ENCODE measurements at regions not wholly inside any gene's neighbourhood (a gene's known extent, or its start where the extent isn't known, plus 50 kb on each side); places are given as distances from the start of the nearest gene placed in this dataset.

DNA sequence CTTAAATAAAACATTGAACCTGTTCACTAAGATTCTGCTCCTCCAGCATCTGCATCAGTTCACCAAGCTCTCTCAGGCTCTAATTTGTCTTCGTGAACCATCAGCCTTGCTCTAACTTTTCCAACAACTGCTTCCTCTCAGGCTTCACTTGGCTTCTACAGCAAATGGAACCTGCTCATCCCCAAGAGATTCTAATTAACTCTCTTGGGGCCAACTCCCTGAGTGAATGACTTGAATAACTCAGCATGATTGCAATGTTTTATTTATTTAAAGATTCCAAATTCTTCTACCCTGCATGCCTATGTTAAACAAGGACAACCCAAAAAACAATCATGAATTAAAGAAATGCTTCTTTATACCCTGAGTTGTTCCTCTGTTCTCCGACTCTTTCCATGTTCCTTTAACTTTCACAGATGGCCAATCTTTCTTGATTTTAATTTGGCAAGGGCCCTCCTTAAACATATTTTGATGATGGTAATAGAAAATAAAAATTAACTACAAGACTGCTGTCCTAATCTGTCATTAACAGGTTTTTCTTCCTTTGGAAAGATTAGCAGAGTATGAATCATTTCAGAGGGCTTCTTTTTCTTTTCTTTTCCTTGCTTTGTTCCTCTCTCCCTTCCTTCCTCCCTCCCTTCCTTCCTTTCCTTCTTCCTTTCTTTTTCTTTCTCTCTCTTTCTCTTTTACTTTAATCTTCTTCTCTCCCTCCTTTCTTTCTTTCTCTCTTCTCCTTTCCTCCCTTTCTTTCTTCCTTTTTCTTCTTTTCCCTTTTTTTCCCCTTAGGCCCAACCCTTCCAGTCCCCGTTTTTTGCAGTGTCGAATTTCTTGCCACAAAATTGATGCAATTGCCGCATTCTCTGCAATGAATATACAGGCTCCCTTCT lies 195.0 kb upstream of the RHOBTB1 start:
- ChIA-PET CTCF (interaction anchor here (0.6 kb wide), 1 partner anchor 611 kb away, joined by 3 read pairs; no protein-coding TSS in a partner anchor), POLR2A (no interaction called here)
- DNase-seq (ENCODE audit: extremely low spot score) = no peak
- TF ChIP-seq, protein P1, sequence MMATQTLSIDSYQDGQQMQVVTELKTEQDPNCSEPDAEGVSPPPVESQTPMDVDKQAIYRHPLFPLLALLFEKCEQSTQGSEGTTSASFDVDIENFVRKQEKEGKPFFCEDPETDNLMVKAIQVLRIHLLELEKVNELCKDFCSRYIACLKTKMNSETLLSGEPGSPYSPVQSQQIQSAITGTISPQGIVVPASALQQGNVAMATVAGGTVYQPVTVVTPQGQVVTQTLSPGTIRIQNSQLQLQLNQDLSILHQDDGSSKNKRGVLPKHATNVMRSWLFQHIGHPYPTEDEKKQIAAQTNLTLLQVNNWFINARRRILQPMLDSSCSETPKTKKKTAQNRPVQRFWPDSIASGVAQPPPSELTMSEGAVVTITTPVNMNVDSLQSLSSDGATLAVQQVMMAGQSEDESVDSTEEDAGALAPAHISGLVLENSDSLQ (IDR thresholded peaks at IDR 0.05) = no peak
- no peak for TF ChIP-seq FOXA1 (IDR thresholded peaks at IDR 0.05)
- TF ChIP-seq SP1 (IDR thresholded peaks at IDR 0.05) = no peak
- no peak for TF ChIP-seq BHLHE40 (IDR thresholded peaks at IDR 0.05; ENCODE audit: borderline replicate concordance)
- TF ChIP-seq FOXK2 (IDR thresholded peaks at IDR 0.05) = no peak
- TF ChIP-seq NFRKB (IDR thresholded peaks at IDR 0.05) = no peak
- no peak for TF ChIP-seq ELF4 (IDR thresholded peaks at IDR 0.05)
- no peak for TF ChIP-seq FOXM1 (IDR thresholded peaks at IDR 0.05; ENCODE audit: borderline replicate concordance)
- no peak for TF ChIP-seq ZNF384 (IDR thresholded peaks at IDR 0.05)
- TF ChIP-seq LEF1 (IDR thresholded peaks at IDR 0.05; ENCODE audit: borderline replicate concordance) = no peak
- no peak for TF ChIP-seq SUZ12 (IDR thresholded peaks at IDR 0.05)
- no peak for TF ChIP-seq ARNT (IDR thresholded peaks at IDR 0.05)
- TF ChIP-seq TARDBP (IDR thresholded peaks at IDR 0.05) = no peak
- TF ChIP-seq CTBP1 (IDR thresholded peaks at IDR 0.05; ENCODE audit: borderline replicate concordance) = no peak
- TF ChIP-seq HDGF (IDR thresholded peaks at IDR 0.05; ENCODE audit: borderline replicate concordance) = no peak
- no peak for TF ChIP-seq L3MBTL2 (conservative IDR thresholded peaks at IDR 0.05)

- TF ChIP-seq FOXK2 (IDR thresholded peaks at IDR 0.05) (no peak), L3MBTL2 (conservative IDR thresholded peaks at IDR 0.05) (no peak), ZNF384 (IDR thresholded peaks at IDR 0.05) (no peak), ARNT (IDR thresholded peaks at IDR 0.05) (no peak), LEF1 (IDR thresholded peaks at IDR 0.05; ENCODE audit: borderline replicate concordance) (no peak), SP1 (IDR thresholded peaks at IDR 0.05) (no peak), NFRKB (IDR thresholded peaks at IDR 0.05) (no peak), FOXA1 (IDR thresholded peaks at IDR 0.05) (no peak), BHLHE40 (IDR thresholded peaks at IDR 0.05; ENCODE audit: borderline replicate concordance) (no peak), FOXM1 (IDR thresholded peaks at IDR 0.05; ENCODE audit: borderline replicate concordance) (no peak), CTBP1 (IDR thresholded peaks at IDR 0.05; ENCODE audit: borderline replicate concordance) (no peak), HDGF (IDR thresholded peaks at IDR 0.05; ENCODE audit: borderline replicate concordance) (no peak), ELF4 (IDR thresholded peaks at IDR 0.05) (no peak), TARDBP (IDR thresholded peaks at IDR 0.05) (no peak), SUZ12 (IDR thresholded peaks at IDR 0.05) (no peak)
- TF ChIP-seq, protein P1 (IDR thresholded peaks at IDR 0.05) = no peak
- CTCF ChIA-PET = no interaction called here
- no peak for DNase-seq (ENCODE audit: extremely low spot score)
- POLR2A ChIA-PET = no interaction called here
These were observed 192.2 kb upstream of the RHOBTB1 start for GRCh38 chr10:61136139-61136538.

DNA sequence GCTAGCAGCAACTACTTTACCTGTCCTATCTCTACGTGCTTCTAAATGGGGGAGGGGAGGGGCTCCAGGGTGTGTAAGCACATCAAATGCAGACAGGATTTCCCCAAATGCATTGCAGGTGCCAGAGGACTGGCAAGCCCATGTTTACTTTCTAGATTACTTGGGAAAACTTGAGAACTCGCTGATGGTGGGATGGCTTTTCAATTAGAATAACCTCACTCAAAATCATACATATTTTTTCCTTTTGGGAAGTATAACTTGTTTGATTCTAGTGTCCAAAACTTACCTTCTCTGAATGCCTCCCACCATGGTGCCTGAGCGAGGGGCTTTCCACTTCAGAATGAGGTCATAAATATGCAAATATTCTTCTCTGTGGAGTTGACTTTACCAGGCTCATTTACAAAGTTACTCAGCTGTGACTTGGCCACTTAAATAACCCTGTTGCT lies 191.3 kb upstream of the RHOBTB1 start:
- no peak for DNase-seq (ENCODE audit: extremely low spot score)
- CTCF ChIA-PET = no interaction called here
- POLR2A ChIA-PET = no interaction called here
- TF ChIP-seq BHLHE40 (IDR thresholded peaks at IDR 0.05; ENCODE audit: borderline replicate concordance) (no peak), TARDBP (IDR thresholded peaks at IDR 0.05) (no peak), LEF1 (IDR thresholded peaks at IDR 0.05; ENCODE audit: borderline replicate concordance) (no peak), FOXA1 (IDR thresholded peaks at IDR 0.05) (no peak)
- TF ChIP-seq, protein P1 (IDR thresholded peaks at IDR 0.05) = no peak

- TF ChIP-seq ZNF384 (IDR thresholded peaks at IDR 0.05) (no peak), ELF4 (IDR thresholded peaks at IDR 0.05) (no peak), FOXM1 (IDR thresholded peaks at IDR 0.05; ENCODE audit: borderline replicate concordance) (no peak), SP1 (IDR thresholded peaks at IDR 0.05) (no peak), CTBP1 (IDR thresholded peaks at IDR 0.05; ENCODE audit: borderline replicate concordance) (no peak), SUZ12 (IDR thresholded peaks at IDR 0.05) (no peak), LEF1 (IDR thresholded peaks at IDR 0.05; ENCODE audit: borderline replicate concordance) (no peak)
- ChIA-PET POLR2A (no interaction called here), CTCF (no interaction called here)
- no peak for DNase-seq (ENCODE audit: extremely low spot score)
These were observed 186.4 kb upstream of the RHOBTB1 start for GRCh38 chr10:61130366-61130765.

GRCh38 chr10:61128196-61128595 lies 184.2 kb upstream of the RHOBTB1 start:
- TF ChIP-seq BHLHE40 (IDR thresholded peaks at IDR 0.05; ENCODE audit: borderline replicate concordance) (no peak), SP1 (IDR thresholded peaks at IDR 0.05) (no peak), FOXM1 (IDR thresholded peaks at IDR 0.05; ENCODE audit: borderline replicate concordance) (no peak), FOXK2 (IDR thresholded peaks at IDR 0.05) (no peak), LEF1 (IDR thresholded peaks at IDR 0.05; ENCODE audit: borderline replicate concordance) (no peak), CTBP1 (IDR thresholded peaks at IDR 0.05; ENCODE audit: borderline replicate concordance) (no peak)
- POLR2A ChIA-PET = no interaction called here
- CTCF ChIA-PET = no interaction called here
- no peak for DNase-seq (ENCODE audit: extremely low spot score)

- TF ChIP-seq FOXA1 (IDR thresholded peaks at IDR 0.05) = no peak
- TF ChIP-seq ZNF384 (IDR thresholded peaks at IDR 0.05) = no peak
- no peak for TF ChIP-seq ARNT (IDR thresholded peaks at IDR 0.05)
- TF ChIP-seq NFRKB (IDR thresholded peaks at IDR 0.05) = no peak
- TF ChIP-seq SUZ12 (IDR thresholded peaks at IDR 0.05) = no peak
- TF ChIP-seq CTBP1 (IDR thresholded peaks at IDR 0.05; ENCODE audit: borderline replicate concordance) = no peak
- TF ChIP-seq ELF4 (IDR thresholded peaks at IDR 0.05) = no peak
- no peak for TF ChIP-seq FOXM1 (IDR thresholded peaks at IDR 0.05; ENCODE audit: borderline replicate concordance)
- no peak for TF ChIP-seq FOXK2 (IDR thresholded peaks at IDR 0.05)
- no peak for TF ChIP-seq SP1 (IDR thresholded peaks at IDR 0.05)
- ChIA-PET POLR2A (no interaction called here), CTCF (no interaction called here)
- no peak for DNase-seq (ENCODE audit: extremely low spot score)
These were observed 181.7 kb upstream of the RHOBTB1 start for GRCh38 chr10:61125560-61126170.
